22Rv1 (cell line): ENCODE measurements at regions not wholly inside any gene's neighbourhood (a gene's known extent, or its start where the extent isn't known, plus 50 kb on each side); places are given as distances from the start of the nearest gene placed in this dataset.

Experiments
- CTCF ChIP-seq: fragments of 450-650 bp; IDR thresholded peaks from 2 replicates; pipeline ENCODE4 v1.5.1; 2017; ENCODE audit warnings: mild to moderate bottlenecking
- ZFX ChIP-seq: fragments of 450-650 bp; IDR thresholded peaks from 2 replicates; pipeline ENCODE4 v1.6.1; 2017; ENCODE audit warnings: antibody characterized with exemption, borderline replicate concordance

GRCh38 chr5:98700730-98701129 lies 72.7 kb upstream of the RGMB start:
- TF ChIP-seq CTCF (no peak), ZFX (no peak)
